ENCODE measurements at regions not wholly inside any gene's neighbourhood (a gene's known extent, or its start where the extent isn't known, plus 50 kb on each side); places are given as distances from the start of the nearest gene placed in this dataset.

DNA sequence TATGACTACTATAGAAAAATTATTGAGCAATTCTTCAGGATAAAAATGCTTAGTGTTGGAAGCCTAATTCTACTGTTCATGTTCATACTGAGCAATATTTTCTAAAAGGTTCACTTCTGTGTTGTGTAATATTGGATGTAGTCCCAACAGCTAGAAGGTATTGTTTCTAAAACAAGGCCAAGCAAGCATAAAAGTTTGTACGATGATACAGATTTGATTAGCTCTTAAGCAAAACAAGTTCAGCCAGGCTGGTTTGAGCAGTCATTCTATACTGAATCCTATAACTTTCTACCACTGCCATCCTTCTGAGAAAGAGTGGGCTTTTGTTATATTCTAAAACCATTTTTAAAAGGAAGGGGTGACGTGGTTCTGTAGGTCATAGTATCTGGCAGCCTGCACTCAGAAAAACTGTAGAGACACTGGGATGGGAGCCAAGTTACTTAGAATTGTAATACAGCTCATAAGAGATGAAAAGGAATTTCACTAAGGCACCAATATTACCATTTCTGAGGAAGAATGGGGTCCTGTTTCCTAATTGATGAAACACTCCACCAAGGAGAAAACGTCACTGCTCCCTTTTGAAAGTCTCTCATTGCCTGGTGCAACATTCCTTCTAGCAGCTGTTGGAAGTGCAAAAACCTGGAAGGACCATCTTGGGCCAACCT lies 275.0 kb upstream of the DACH1 start:
- Histone ChIP-seq H3K4me1 (ENCODE audit: insufficient read depth, low read length) (peaks cover 3% of the 10 kb centered on the region), H3K27me3 (ENCODE audit: insufficient read depth, low read length) (no peaks in the 10 kb centered on the region), H3K9me3 (ENCODE audit: low read length) (no peaks in the 10 kb centered on the region), H2AFZ (ENCODE audit: low read depth, low read length) (peak overlapping the region; percentile 75), H3K4me3 (ENCODE audit: low read length) (no peak overlapping the region), H3K36me3 (ENCODE audit: insufficient read depth, low read length) (no peaks in the 10 kb centered on the region)

DNA sequence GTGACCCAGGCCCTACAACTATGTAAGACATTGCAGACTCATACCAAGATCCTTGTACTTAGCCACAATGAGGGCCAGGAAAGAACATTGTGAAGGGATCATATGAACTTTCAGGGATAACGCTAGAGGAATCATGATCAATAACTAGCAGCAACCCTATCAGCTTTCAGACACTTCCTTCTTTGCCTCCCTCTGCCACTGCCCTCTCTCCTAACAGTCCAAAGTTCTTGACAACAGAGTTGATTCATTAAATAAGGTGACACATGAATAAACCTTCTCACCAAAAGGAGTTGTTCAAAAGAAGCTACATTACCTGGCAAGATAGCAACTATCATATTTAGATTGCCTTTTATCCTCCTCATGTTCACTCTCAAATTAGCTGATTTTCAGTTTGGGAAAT lies 272.2 kb upstream of the DACH1 start:
- H2AFZ ChIP-seq (ENCODE audit: low read depth, low read length), result no peak overlapping the region
- no peaks in the 10 kb centered on the region for H3K27me3 ChIP-seq (ENCODE audit: insufficient read depth, low read length)
- H3K9me3 ChIP-seq (ENCODE audit: low read length), result no peaks in the 10 kb centered on the region
- H3K4me1 ChIP-seq (ENCODE audit: insufficient read depth, low read length), result peaks cover 3% of the 10 kb centered on the region
- no peak overlapping the region for H3K4me3 ChIP-seq (ENCODE audit: low read length)
- no peaks in the 10 kb centered on the region for H3K36me3 ChIP-seq (ENCODE audit: insufficient read depth, low read length)

DNA sequence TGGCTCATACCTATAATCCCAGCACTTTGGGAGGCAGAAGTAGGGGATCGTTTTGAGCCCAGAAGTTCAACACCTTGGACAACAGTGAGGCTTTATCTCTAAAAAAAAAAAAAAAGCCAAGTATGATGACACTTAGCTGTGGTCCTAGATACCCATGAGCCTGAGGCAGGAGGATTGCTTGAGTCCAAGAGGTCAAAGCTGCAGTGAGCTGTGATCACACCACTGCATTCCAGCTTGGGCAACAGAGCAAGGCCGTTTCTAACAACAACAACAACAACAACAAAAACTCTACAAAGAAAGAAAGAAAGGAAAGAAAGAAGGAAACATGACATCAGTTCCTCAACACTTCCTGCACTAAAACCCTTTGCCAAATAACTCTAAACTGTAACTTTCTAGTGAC lies 265.1 kb upstream of the DACH1 start:
- no peaks in the 10 kb centered on the region for H3K27me3 ChIP-seq (ENCODE audit: insufficient read depth, low read length)
- no peaks in the 10 kb centered on the region for H3K4me1 ChIP-seq (ENCODE audit: insufficient read depth, low read length)
- H3K9me3 ChIP-seq (ENCODE audit: low read length), result no peaks in the 10 kb centered on the region
- H2AFZ ChIP-seq (ENCODE audit: low read depth, low read length), result no peak overlapping the region
- no peak overlapping the region for H3K4me3 ChIP-seq (ENCODE audit: low read length)
- H3K36me3 ChIP-seq (ENCODE audit: insufficient read depth, low read length), result no peaks in the 10 kb centered on the region

DNA sequence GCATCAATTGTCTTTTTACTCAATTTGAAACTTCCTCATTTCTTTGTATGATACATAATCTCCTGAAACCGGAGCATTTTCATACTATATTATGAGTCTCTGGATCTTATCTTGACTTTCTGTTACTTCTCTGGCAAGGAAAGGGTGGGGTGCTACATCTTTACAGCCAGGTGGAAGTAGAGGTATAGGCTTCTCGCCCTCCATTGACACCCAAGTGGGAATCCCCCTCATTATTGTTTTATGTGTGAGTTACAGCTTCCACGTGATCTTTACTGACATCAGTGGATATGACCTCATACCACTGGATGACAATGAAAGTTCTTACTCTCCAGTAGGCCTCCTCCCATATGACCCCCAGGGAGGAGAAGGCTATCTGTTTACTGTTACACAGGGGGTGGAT lies 262.1 kb upstream of the DACH1 start:
- no peaks in the 10 kb centered on the region for H3K9me3 ChIP-seq (ENCODE audit: low read length)
- no peaks in the 10 kb centered on the region for H3K36me3 ChIP-seq (ENCODE audit: insufficient read depth, low read length)
- no peak overlapping the region for H3K4me3 ChIP-seq (ENCODE audit: low read length)
- no peaks in the 10 kb centered on the region for H3K4me1 ChIP-seq (ENCODE audit: insufficient read depth, low read length)
- no peak overlapping the region for H2AFZ ChIP-seq (ENCODE audit: low read depth, low read length)
- no peaks in the 10 kb centered on the region for H3K27me3 ChIP-seq (ENCODE audit: insufficient read depth, low read length)

GRCh38 chr13:72127031-72127430 lies 260.0 kb upstream of the DACH1 start:
- no peak overlapping the region for H2AFZ ChIP-seq (ENCODE audit: low read depth, low read length)
- no peaks in the 10 kb centered on the region for H3K4me1 ChIP-seq (ENCODE audit: insufficient read depth, low read length)
- H3K36me3 ChIP-seq (ENCODE audit: insufficient read depth, low read length), result no peaks in the 10 kb centered on the region
- H3K9me3 ChIP-seq (ENCODE audit: low read length), result no peaks in the 10 kb centered on the region
- H3K4me3 ChIP-seq (ENCODE audit: low read length), result no peak overlapping the region
- no peaks in the 10 kb centered on the region for H3K27me3 ChIP-seq (ENCODE audit: insufficient read depth, low read length)

DNA sequence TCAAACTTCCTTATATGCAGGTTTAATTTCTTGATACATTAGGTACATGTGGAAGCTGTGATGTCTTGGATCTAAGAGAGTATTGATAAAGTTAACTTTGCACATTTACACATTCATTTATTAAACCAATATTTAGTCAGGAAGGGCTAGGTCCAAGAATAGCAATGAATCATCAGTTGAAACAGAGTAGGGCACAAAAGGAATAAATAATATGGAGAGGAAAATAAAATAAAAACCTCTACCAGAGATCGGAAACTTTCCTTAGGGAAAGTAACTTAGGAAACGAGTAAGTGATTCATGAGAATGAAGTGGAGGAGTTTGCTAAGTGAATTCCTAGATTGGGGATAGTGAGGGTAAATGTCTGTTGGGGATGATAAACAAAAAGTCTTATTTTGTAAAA lies 259.4 kb upstream of the DACH1 start:
- Histone ChIP-seq H3K27me3 (ENCODE audit: insufficient read depth, low read length) (no peaks in the 10 kb centered on the region), H2AFZ (ENCODE audit: low read depth, low read length) (no peak overlapping the region), H3K9me3 (ENCODE audit: low read length) (no peaks in the 10 kb centered on the region), H3K4me1 (ENCODE audit: insufficient read depth, low read length) (no peaks in the 10 kb centered on the region), H3K36me3 (ENCODE audit: insufficient read depth, low read length) (no peaks in the 10 kb centered on the region), H3K4me3 (ENCODE audit: low read length) (no peak overlapping the region)

- no peaks in the 10 kb centered on the region for H3K9me3 ChIP-seq (ENCODE audit: low read length)
- no peaks in the 10 kb centered on the region for H3K36me3 ChIP-seq (ENCODE audit: insufficient read depth, low read length)
- no peak overlapping the region for H3K4me3 ChIP-seq (ENCODE audit: low read length)
Measured at GRCh38 chr13:72125561-72125960, 258.6 kb upstream of the DACH1 start.

DNA sequence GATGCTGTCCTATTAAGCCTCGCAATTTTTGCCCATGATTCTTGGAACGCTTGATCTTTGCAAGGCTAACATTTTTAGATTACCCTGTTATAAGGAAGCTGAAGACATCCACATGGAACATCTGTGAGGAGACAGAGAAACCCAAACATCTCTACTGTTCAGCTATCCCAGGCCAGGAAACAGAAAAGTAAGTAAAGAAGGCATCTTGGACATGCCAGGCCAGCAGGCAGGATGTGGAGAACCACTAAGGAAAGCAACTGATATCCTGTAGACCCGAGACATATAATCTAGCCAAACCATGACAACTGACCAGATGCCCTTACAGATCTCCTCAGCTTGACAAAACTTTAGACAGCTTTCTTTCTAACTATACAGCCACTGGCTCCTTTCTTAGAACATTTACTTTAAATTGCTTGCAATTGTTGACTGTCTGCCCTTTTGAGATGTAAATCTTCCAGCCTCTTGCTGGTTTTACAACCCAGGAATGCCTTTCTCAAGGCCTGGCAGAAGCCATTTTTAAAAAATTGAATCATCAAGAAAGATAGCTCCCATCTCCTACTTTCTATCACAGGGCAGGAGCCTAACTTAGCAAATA lies 255.8 kb upstream of the DACH1 start:
- H3K27me3 ChIP-seq (ENCODE audit: insufficient read depth, low read length), result no peaks in the 10 kb centered on the region
- H3K4me1 ChIP-seq (ENCODE audit: insufficient read depth, low read length), result peaks cover 15% of the 10 kb centered on the region
- no peaks in the 10 kb centered on the region for H3K9me3 ChIP-seq (ENCODE audit: low read length)
- H3K36me3 ChIP-seq (ENCODE audit: insufficient read depth, low read length), result no peaks in the 10 kb centered on the region
- H2AFZ ChIP-seq (ENCODE audit: low read depth, low read length), result no peak overlapping the region
- no peak overlapping the region for H3K4me3 ChIP-seq (ENCODE audit: low read length)

More at GRCh38 chr13:72125561-72125960, 258.6 kb upstream of the DACH1 start:
- H3K27me3 ChIP-seq (ENCODE audit: insufficient read depth, low read length), result no peaks in the 10 kb centered on the region
- H3K4me1 ChIP-seq (ENCODE audit: insufficient read depth, low read length), result peaks cover 7% of the 10 kb centered on the region
- H2AFZ ChIP-seq (ENCODE audit: low read depth, low read length), result no peak overlapping the region

GRCh38 chr13:72121466-72121865 lies 254.5 kb upstream of the DACH1 start:
- Histone ChIP-seq H3K4me1 (ENCODE audit: insufficient read depth, low read length) (peaks cover 15% of the 10 kb centered on the region), H3K36me3 (ENCODE audit: insufficient read depth, low read length) (no peaks in the 10 kb centered on the region), H3K9me3 (ENCODE audit: low read length) (no peaks in the 10 kb centered on the region)

DNA sequence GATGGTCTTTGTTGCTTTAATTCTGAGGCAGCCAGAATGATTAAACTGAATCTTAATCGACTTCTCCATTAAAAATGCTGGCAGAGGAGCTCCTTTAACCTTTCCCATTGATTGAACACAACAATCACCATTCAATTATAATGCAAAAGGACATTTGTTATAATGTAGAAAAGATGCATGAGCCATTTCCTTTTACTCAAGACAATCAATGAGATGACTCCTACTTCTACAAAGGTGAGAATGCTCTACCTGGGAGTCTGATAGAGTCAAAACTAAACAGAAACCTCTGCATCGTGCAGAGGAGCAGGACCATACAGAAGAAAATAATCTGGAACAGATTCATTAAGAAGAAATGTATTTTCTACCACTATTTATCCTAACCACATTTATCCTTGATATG lies 253.6 kb upstream of the DACH1 start:
- Histone ChIP-seq H3K4me1 (ENCODE audit: insufficient read depth, low read length) (peaks cover 15% of the 10 kb centered on the region), H2AFZ (ENCODE audit: low read depth, low read length) (no peak overlapping the region), H3K4me3 (ENCODE audit: low read length) (no peak overlapping the region), H3K9me3 (ENCODE audit: low read length) (no peaks in the 10 kb centered on the region), H3K27me3 (ENCODE audit: insufficient read depth, low read length) (no peaks in the 10 kb centered on the region), H3K36me3 (ENCODE audit: insufficient read depth, low read length) (no peaks in the 10 kb centered on the region)

More at GRCh38 chr13:72121466-72121865, 254.5 kb upstream of the DACH1 start:
- Histone ChIP-seq H3K27me3 (ENCODE audit: insufficient read depth, low read length) (no peaks in the 10 kb centered on the region), H3K4me3 (ENCODE audit: low read length) (no peak overlapping the region), H2AFZ (ENCODE audit: low read depth, low read length) (no peak overlapping the region)

DNA sequence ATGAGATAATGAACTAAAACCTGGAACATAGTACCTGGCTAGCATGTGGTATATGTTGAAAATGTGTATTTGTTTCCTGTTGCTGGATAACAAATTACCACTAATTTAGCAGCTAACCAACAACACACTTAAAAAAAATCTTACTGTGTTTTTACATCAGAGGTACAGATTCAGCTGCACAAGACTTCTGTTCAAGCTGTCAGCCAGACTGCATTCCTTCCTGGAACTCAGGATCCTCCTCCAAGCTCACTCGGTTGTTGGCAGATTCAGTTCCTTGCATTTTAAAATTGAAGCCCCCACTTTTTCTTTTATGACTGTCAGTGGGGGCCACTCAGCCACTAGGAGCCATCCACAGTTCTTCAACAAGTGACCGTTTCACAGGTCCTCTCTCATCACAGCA lies 246.9 kb upstream of the DACH1 start:
- Histone ChIP-seq H2AFZ (ENCODE audit: low read depth, low read length) (no peak overlapping the region), H3K27me3 (ENCODE audit: insufficient read depth, low read length) (no peaks in the 10 kb centered on the region), H3K36me3 (ENCODE audit: insufficient read depth, low read length) (no peaks in the 10 kb centered on the region), H3K4me1 (ENCODE audit: insufficient read depth, low read length) (no peaks in the 10 kb centered on the region), H3K4me3 (ENCODE audit: low read length) (no peak overlapping the region), H3K9me3 (ENCODE audit: low read length) (no peaks in the 10 kb centered on the region)

DNA sequence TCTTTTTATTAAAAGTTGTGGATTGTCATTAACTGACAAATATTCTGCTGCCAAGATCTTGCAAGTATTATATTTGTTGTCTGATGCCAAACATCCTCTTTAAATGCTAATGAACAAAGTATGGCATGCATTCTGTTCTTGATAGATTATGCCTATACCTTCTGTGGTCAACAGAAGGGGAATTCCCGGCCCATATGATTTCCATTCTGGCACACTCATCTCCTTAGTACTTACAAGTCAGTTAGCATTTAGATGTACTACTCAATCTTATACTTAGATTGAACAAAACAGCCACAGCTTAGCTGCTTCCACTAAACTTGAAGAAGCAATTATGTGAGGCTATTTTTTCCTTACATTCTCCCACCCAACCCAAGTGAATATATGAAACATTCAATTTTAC lies 246.1 kb upstream of the DACH1 start:
- Histone ChIP-seq H3K9me3 (ENCODE audit: low read length) (no peaks in the 10 kb centered on the region), H3K36me3 (ENCODE audit: insufficient read depth, low read length) (no peaks in the 10 kb centered on the region), H3K4me1 (ENCODE audit: insufficient read depth, low read length) (no peaks in the 10 kb centered on the region), H2AFZ (ENCODE audit: low read depth, low read length) (no peak overlapping the region), H3K4me3 (ENCODE audit: low read length) (no peak overlapping the region), H3K27me3 (ENCODE audit: insufficient read depth, low read length) (no peaks in the 10 kb centered on the region)

DNA sequence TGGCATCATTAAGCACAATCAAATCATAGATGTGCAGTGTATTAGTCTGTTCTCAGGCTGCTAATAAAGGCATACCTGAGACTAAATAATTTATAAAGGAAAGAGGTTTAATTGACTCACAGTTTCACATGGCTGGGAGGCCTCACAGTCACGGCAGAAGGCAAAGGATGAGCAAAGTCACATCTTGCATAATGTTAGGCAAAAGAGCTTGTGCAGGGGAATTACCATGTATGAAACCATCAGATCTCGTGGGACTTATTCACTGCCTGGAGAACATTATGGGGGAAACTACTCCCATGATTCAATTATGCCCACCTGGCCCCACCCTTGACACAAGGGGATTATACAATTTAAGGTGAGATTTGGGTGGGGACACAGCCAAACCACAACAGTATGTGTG lies 245.2 kb upstream of the DACH1 start:
- no peaks in the 10 kb centered on the region for H3K9me3 ChIP-seq (ENCODE audit: low read length)
- H3K36me3 ChIP-seq (ENCODE audit: insufficient read depth, low read length), result no peaks in the 10 kb centered on the region
- H3K4me1 ChIP-seq (ENCODE audit: insufficient read depth, low read length), result no peaks in the 10 kb centered on the region
- H2AFZ ChIP-seq (ENCODE audit: low read depth, low read length), result no peak overlapping the region
- no peak overlapping the region for H3K4me3 ChIP-seq (ENCODE audit: low read length)
- H3K27me3 ChIP-seq (ENCODE audit: insufficient read depth, low read length), result no peaks in the 10 kb centered on the region

- Histone ChIP-seq H3K27me3 (ENCODE audit: insufficient read depth, low read length) (no peaks in the 10 kb centered on the region), H3K36me3 (ENCODE audit: insufficient read depth, low read length) (no peaks in the 10 kb centered on the region), H3K4me1 (ENCODE audit: insufficient read depth, low read length) (no peaks in the 10 kb centered on the region), H2AFZ (ENCODE audit: low read depth, low read length) (no peak overlapping the region), H3K9me3 (ENCODE audit: low read length) (peaks cover 1% of the 10 kb centered on the region), H3K4me3 (ENCODE audit: low read length) (no peak overlapping the region)
Measured at GRCh38 chr13:72109863-72110262, 242.9 kb upstream of the DACH1 start.

All from neuron (in vitro differentiated cells).